Duodenal mucosa (tissue), 2 donors: ENCODE measurements at regions not wholly inside any gene's neighbourhood (a gene's known extent, or its start where the extent isn't known, plus 50 kb on each side); places are given as distances from the start of the nearest gene placed in this dataset.

ENCODE experiments used
- H3K27ac ChIP-seq: one replicate; pipeline ENCODE4 v1.7.0; 2013; ENCODE audit warnings: low read depth, low read length
- H3K27me3 ChIP-seq, 2 donors: one replicate each; pipeline ENCODE4 v1.7.0; 2013; ENCODE audit warnings: low read length in 2 of 2, control low read depth in 1 of 2; ENCODE audit not compliant: insufficient read depth in 2 of 2, control insufficient read depth in 1 of 2
- H3K36me3 ChIP-seq, 2 donors: one replicate each; pipeline ENCODE4 v1.7.0; 2013; ENCODE audit warnings: low read length in 2 of 2, control low read depth in 1 of 2; ENCODE audit not compliant: insufficient read depth in 2 of 2, control insufficient read depth in 1 of 2
- H3K4me1 ChIP-seq, 2 donors: one replicate each; pipeline ENCODE4 v1.7.0; 2013; ENCODE audit warnings: low read length in 2 of 2, control low read depth in 1 of 2; ENCODE audit not compliant: insufficient read depth in 2 of 2, control insufficient read depth in 1 of 2
- H3K4me3 ChIP-seq, 2 donors: one replicate each; pipeline ENCODE4 v1.7.0; 2013; ENCODE audit warnings: low read length in 2 of 2, low read depth in 1 of 2
- H3K9ac ChIP-seq, 2 donors: one replicate each; pipeline ENCODE4 v1.7.0; 2013; ENCODE audit warnings: low read length in 2 of 2, low read depth in 1 of 2
- H3K9me3 ChIP-seq, 2 donors: one replicate each; pipeline ENCODE4 v1.7.0; 2013; ENCODE audit warnings: low read length in 2 of 2, control low read depth in 1 of 2; ENCODE audit not compliant: control insufficient read depth in 1 of 2

DNA sequence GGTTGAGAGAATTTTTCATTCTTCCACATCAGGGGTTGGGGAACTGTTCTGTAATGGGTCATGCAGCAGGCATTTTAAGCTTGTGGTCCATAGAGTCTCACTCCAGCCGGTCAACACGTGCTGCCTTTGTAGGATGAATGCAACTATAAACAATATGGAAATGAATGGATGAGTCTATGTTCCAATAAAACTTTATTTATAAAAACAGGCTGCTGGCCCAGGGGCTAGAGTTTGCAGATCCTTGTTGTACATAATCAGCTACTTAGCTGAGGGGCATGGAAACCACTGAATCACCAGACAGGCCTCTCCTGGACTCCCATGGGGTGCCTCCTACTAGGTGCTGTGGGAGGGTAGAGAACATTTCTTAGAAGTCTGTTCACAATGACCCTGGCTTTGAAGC lies 243.4 kb downstream of the BMP7 start:
- H3K4me1 ChIP-seq: no peaks in the 10 kb centered on the region
- H3K9ac ChIP-seq: no peak overlapping the region
- H3K9me3 ChIP-seq: no peaks in the 10 kb centered on the region
- no peak overlapping the region for H3K4me3 ChIP-seq
- H3K36me3 ChIP-seq: no peaks in the 10 kb centered on the region
- peaks cover 0 to 3% of the 10 kb centered on the region in 2 donors for H3K27me3 ChIP-seq
- H3K27ac ChIP-seq: no peak overlapping the region

DNA sequence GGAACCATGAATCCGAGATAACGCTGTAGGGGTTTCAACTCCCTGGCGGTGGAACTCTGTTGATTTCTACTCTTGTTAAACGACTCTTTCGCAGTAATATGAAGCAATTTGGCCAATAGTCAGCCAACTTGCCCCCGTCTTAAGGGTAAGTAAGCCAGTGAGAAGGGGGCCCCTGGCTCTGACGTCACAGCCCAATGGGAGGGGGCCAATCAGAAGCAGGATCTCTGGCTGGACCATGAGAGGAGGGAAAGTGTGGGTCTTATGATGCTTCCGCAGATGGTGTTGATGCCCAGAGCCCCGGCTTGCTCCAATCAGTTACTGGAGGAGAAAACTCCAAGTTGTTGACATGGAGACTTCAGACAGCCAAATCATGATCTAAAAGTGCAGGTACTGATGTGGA lies 242.4 kb downstream of the BMP7 start:
- Histone ChIP-seq H3K9ac (no peak overlapping the region), H3K4me1 (no peaks in the 10 kb centered on the region), H3K36me3 (no peaks in the 10 kb centered on the region), H3K9me3 (no peaks in the 10 kb centered on the region), H3K27me3 (peaks cover 0 to 3% of the 10 kb centered on the region in 2 donors), H3K4me3 (no peak overlapping the region), H3K27ac (no peak overlapping the region)

DNA sequence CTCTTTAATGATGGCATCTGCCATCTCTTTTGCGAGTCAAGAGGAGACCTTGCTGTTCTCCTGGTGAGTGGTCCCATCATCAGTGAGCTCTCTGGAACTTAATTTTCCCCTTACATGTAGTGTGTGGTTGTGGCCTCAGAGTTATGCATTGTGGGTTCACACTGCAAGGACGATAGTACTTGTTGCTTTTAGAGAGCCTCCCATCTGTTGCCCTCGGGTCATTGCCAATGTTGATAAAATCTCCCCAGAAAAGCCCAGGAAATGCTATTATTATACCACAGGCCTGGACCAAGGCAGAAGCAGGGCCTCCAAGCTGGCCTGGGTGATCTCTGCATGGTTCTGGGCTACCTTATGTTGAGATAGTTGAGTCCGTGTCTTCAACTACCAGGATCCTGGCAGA lies 241.6 kb downstream of the BMP7 start:
- no peak overlapping the region for H3K9ac ChIP-seq
- H3K4me3 ChIP-seq: no peak overlapping the region
- no peaks in the 10 kb centered on the region for H3K36me3 ChIP-seq
- H3K9me3 ChIP-seq: no peaks in the 10 kb centered on the region
- no peaks in the 10 kb centered on the region for H3K4me1 ChIP-seq
- no peak overlapping the region for H3K27ac ChIP-seq
- H3K27me3 ChIP-seq: peaks cover 0 to 3% of the 10 kb centered on the region in 2 donors

DNA sequence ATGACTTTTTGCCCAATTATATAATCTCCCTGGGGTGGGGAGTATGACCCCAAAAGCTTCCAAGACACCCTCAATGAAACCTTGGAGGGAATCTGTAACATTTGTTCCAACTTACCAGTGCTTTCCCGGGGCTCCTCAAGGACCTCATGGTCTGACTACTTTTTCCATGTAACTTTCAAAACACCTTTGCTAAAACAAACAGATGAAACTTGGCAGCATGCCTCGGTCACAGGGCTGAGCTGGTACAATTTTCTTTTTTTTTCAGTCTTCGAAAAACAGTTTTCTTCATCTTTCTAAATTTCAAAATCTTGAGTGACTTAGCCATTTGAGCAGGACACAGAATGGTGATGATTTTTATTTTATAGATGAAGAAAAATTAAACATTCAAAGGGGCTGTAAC lies 241.2 kb downstream of the BMP7 start:
- Histone ChIP-seq H3K9ac (no peak overlapping the region), H3K9me3 (no peaks in the 10 kb centered on the region), H3K27me3 (peaks cover 0 to 3% of the 10 kb centered on the region in 2 donors), H3K4me3 (no peak overlapping the region), H3K27ac (no peak overlapping the region), H3K4me1 (no peaks in the 10 kb centered on the region), H3K36me3 (no peaks in the 10 kb centered on the region)

DNA sequence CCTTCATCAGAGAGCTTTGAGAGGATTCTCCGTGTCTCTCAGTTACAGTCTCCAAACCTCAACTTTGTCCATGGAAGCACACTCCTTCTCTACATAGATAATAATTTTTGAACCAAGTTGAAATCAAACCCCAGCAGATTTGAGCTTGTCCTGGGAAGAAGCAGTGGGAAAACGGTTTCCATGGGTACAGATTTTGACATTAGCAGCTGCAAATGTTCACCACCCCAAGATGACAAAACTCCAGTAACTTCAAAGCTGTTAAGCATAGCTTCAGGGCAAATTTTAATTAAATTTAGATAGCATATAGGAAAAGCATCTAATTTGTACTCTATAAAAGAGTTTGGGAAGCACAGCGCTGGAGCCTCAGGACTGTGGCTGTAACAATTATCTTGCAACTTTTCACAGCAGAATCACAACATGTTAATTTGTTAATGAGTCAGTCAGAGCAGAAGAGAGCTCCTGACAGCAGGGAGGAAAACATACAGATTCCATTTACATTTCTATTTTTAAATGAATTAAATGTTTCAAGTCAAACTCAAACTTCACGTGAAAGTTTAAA lies 240.7 kb downstream of the BMP7 start:
- Histone ChIP-seq H3K9ac (no peak overlapping the region), H3K4me3 (no peak overlapping the region), H3K36me3 (no peaks in the 10 kb centered on the region), H3K4me1 (no peaks in the 10 kb centered on the region), H3K27ac (no peak overlapping the region), H3K27me3 (peaks cover 0 to 3% of the 10 kb centered on the region in 2 donors), H3K9me3 (no peaks in the 10 kb centered on the region)

DNA sequence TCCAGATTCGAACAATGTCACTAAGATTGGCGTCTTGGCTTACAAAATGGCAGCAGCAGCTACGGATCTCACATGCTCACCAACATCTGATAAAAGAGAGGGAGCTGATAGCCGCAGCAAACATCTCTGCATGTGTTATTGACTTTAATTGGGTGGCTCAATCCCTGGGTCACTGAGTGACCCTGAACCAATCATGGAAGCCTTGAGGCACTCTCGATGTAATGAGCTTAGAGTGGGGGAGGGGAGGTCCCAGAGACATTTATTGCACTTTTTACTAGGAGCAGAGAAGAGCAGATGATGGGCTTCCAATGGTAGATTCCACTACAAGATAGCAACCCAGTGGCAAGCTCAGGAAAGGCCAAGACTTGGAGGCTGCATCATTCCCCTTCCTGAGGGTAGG lies 238.7 kb downstream of the BMP7 start:
- no peaks in the 10 kb centered on the region for H3K9me3 ChIP-seq
- no peaks in the 10 kb centered on the region for H3K27me3 ChIP-seq
- no peaks in the 10 kb centered on the region for H3K4me1 ChIP-seq
- H3K36me3 ChIP-seq: no peaks in the 10 kb centered on the region
- H3K9ac ChIP-seq: no peak overlapping the region
- no peak overlapping the region for H3K4me3 ChIP-seq
- H3K27ac ChIP-seq: no peak overlapping the region

DNA sequence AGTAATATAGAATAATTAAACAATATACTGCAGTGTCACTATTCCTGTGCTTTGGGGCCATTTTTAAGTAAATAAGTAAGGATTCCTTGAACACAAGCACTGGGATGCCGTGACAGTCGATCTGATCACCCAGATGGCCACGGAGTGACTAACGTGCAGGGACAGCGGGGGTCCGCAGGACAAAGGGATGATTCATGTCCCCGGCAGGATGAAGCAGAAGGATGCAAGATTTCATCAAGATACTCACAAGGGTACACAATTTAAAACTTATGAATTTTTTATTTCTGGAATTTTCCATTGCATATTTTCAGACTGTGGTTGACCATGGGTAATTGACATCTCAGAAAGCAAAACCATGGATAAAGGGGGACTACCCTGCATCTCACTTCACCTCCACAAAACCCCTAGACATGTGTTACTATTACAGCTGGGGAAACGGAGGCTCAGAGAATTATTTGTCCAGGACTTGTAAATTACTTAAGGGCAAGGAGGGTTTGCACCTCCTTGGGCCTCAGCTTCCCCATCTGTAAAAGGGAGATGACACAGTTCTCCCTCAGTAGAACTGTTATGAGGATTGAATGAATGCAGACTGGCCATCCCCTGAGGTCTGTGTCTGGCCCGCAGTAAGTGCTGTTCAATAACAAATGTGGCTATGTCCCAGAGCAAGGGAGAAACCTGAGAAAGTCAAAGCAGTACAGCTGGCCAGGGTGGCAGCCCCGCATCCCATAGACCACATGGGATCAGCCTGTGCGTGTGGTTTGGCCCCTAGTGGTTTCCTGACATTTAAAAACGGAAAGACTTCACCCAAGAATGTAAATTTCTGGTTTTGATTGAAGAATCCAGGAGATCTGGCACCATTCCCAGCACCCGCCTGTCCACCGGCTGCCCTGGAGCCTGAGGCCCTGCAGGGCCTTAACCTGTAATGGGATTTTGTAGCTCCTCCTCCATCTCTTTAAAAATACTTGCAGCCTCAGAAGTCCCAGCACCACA lies 235.5 kb downstream of the BMP7 start:
- peaks cover 0 to 2% of the 10 kb centered on the region in 2 donors for H3K9me3 ChIP-seq
- no peak overlapping the region for H3K4me3 ChIP-seq
- H3K9ac ChIP-seq: no peak overlapping the region
- H3K27ac ChIP-seq: no peak overlapping the region
- H3K4me1 ChIP-seq: no peaks in the 10 kb centered on the region
- peaks cover 0 to 2% of the 10 kb centered on the region in 2 donors for H3K27me3 ChIP-seq
- H3K36me3 ChIP-seq: no peaks in the 10 kb centered on the region

DNA sequence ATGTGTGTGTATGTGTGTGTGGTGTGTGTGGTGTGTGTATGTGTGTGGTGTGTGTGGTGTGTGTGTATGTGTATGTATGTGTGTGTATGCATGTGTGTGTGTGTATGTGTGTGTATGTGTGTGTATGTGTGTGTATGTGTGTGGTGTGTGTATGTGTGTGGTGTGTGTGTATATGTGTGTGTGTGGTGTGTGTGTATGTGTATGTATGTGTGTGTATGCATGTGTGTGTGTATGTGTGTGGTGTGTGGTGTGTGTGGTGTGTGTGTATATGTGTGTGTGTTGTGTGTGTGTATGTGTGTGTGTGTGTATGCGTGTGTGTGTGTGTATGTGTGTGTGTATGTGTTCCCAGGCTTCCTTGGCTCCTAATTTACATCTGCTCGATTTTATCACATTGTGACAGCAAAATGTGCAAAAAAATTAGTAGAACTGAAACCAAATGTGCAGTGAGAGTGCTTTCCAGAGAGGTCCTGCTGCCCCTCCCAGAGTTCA lies 234.5 kb downstream of the BMP7 start:
- Histone ChIP-seq H3K27me3 (peaks cover 0 to 4% of the 10 kb centered on the region in 2 donors), H3K27ac (no peak overlapping the region), H3K4me1 (no peaks in the 10 kb centered on the region), H3K36me3 (no peaks in the 10 kb centered on the region), H3K9ac (no peak overlapping the region), H3K4me3 (no peak overlapping the region), H3K9me3 (peaks cover 0 to 2% of the 10 kb centered on the region in 2 donors)

DNA sequence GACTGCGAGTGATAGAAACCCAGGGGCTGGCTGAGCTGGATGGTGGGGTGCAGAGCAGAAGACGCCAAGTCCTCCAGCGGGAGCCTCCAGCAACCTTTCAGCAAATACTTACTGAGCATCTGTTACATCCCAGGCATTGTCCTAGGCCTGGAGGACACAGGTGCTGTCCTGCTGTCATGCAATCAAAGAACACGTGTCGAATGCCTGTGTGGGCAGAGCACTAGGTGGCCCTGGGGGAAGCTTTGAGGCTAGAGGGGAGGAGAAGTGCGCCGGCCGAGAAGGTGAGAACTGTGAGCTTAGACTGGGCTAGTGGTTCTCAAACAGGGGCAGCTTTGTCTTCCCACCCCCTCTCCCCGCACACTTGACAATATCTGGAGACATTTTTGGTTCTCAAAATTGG lies 233.6 kb downstream of the BMP7 start:
- H3K27me3 ChIP-seq: peaks cover 0 to 4% of the 10 kb centered on the region in 2 donors
- no peaks in the 10 kb centered on the region for H3K36me3 ChIP-seq
- no peak overlapping the region for H3K9ac ChIP-seq
- H3K4me3 ChIP-seq: no peak overlapping the region
- H3K9me3 ChIP-seq: peaks cover 0 to 2% of the 10 kb centered on the region in 2 donors
- H3K27ac ChIP-seq: no peak overlapping the region
- no peaks in the 10 kb centered on the region for H3K4me1 ChIP-seq

DNA sequence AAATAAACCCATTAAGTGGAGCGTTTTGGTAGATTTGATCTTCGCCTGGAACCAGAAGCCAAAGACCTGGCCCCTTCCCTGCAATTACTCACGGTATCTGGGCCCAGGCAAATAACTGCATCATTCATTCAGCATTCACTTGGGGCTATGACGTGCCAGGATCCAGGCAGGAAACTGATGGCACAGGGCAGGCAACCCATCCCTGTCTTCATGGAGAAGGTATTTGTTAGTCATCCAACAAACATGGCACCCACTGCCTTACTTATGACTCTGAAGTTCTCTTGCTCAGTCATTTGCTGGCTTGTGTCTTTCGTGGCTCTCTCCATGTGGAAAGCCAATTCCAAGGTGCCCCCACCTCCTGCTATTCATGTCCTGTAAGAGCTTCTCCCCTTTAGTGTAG lies 232.4 kb downstream of the BMP7 start:
- no peak overlapping the region for H3K27ac ChIP-seq
- H3K4me1 ChIP-seq: no peaks in the 10 kb centered on the region
- no peak overlapping the region for H3K4me3 ChIP-seq
- H3K36me3 ChIP-seq: no peaks in the 10 kb centered on the region
- H3K27me3 ChIP-seq: peaks cover 2 to 4% of the 10 kb centered on the region in 2 donors
- no peak overlapping the region for H3K9ac ChIP-seq
- H3K9me3 ChIP-seq: peaks cover 0 to 2% of the 10 kb centered on the region in 2 donors
